ENCODE measurements at regions not wholly inside any gene's neighbourhood (a gene's known extent, or its start where the extent isn't known, plus 50 kb on each side); places are given as distances from the start of the nearest gene placed in this dataset.

DNA sequence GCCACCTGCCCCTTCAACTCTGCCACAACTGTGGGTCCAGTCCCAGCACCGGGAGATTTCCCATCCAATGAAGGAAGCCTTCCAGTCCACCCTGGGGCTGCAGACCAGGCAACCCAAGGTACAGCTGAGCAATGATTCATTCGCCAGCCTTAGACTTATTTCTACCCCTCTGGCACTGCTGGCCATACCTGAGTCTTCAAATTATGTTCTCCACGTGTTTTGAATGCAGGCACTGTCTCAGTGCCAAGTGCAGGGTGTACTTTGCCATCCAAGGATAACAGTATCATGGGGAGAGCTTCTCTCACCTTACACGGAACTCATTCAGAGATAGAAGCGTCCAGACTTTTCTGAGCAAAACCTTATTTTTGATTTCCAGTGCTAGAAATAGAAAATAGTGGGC lies 175.6 kb downstream of the ZFP64 start:
- TF ChIP-seq CTCF (conservative IDR thresholded peaks at IDR 0.05 in 1 of 2, IDR thresholded peaks at IDR 0.05 in 1 of 2; ENCODE audit: extremely low read depth in 1 of 2, insufficient read depth in 1 of 2, low read depth in 1 of 2, low read length in 2 of 2) (no peak), EZH2 (IDR thresholded peaks at IDR 0.05; ENCODE audit: borderline replicate concordance, low read length) (no peak)

Measured in mammary epithelial cell (primary cell).